CD4-positive, alpha-beta T cell treated with Interleukin-6 at 100 ng/mL for 8 hours (primary cell): ENCODE measurements at regions not wholly inside any gene's neighbourhood (a gene's known extent, or its start where the extent isn't known, plus 50 kb on each side); places are given as distances from the start of the nearest gene placed in this dataset.
"Not testable (repeated sequence)": the region's sequence is repeated elsewhere in the genome, so short reads cannot be mapped to it uniquely, and the experiment has no call there.

ENCODE experiments used
- DNase-seq: peaks from one replicate; pipeline ENCODE4 v3.0.0-alpha.2; 2020; ENCODE audit warnings: mixed read lengths, low spot score

DNA sequence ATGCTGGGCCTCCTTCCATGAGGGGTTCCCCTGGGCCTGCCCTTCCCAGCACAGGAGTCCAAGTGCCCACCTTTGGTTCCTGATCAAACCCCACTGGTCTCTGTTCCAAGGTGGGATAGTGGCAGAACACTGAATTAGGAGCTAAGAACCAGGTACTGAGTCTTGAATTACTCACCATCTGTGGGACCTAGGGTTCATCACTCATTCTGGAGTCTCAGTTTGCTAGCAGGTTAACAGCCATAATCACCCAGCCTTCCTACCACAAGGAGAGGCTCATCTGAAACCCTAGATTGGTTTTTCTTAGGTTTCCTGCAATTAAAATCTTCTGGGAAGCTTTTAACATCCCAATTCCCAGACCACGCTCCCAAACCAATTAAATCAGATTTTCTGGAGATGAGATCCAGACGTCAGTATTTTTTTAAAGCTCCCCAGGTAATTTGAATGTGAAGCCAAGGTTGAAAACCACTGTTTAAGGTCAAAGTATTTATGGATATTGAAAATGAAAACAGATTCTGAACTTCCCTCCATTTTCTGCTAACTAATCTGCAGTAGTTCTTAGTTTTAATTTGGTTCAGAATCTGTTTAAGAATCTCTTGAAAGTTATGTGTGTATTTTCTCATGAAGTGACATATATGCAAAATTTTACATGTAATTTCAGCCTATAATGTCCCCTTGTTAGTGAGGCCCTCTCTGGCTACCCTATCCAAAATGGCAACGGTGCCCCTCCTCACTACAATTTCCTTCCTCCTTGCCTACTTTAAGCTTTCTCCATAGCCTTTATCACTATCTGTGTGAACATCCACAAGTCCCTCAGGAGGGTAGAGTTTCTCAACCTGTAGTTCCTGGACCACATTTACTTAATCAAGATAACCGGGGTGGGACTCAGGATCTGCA is 166.5 kb upstream of the CXCR4 start:
- DNase-seq: no peak

DNA sequence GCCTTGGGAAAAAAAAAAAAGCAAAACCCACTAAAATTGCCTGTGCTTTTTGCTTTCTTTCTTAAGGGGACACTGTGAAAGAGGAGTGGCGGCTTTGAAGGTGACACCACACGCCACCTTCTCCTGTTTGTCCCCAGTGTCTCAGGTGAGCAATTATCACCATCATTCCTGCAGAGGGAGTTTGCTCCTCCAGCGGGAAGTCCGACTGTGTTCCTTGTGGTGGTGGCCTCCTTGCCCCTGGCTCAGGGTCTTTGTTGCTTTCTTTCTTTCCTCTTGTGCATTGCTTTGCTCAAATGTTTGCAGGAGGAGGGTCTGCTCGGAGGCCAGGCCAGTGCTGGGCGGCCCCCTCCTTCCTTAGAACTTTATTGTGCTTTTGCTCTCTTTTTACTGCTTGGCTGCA is 164.3 kb upstream of the CXCR4 start:
- no peak for DNase-seq

GRCh38 chr2:136281281-136282114 is 163.5 kb upstream of the CXCR4 start:
- peak; percentile 57 for DNase-seq

- DNase-seq: not testable (repeated sequence)
Measured at GRCh38 chr2:136266346-136266745, 148.4 kb upstream of the CXCR4 start.

GRCh38 chr2:136259551-136259950 is 141.6 kb upstream of the CXCR4 start:
- no peak for DNase-seq

GRCh38 chr2:136257893-136258292 is 139.9 kb upstream of the CXCR4 start:
- DNase-seq: no peak

- peak; percentile 15 for DNase-seq
Measured at GRCh38 chr2:136255648-136256461, 137.9 kb upstream of the CXCR4 start.

GRCh38 chr2:136255127-136255526 is 137.2 kb upstream of the CXCR4 start:
- no peak for DNase-seq

- DNase-seq: no peak
Measured at GRCh38 chr2:136254681-136255080, 136.7 kb upstream of the CXCR4 start.

- no peak for DNase-seq
Measured at GRCh38 chr2:136253288-136254004, 135.5 kb upstream of the CXCR4 start.

- DNase-seq: no peak
Measured at GRCh38 chr2:136251885-136252585, 134.1 kb upstream of the CXCR4 start.

- no peak for DNase-seq
Measured at GRCh38 chr2:136251197-136251884, 133.4 kb upstream of the CXCR4 start.

- DNase-seq: no peak
Measured at GRCh38 chr2:136250131-136250530, 132.2 kb upstream of the CXCR4 start.

- DNase-seq: no peak
Measured at GRCh38 chr2:136248907-136249306, 131.0 kb upstream of the CXCR4 start.

DNA sequence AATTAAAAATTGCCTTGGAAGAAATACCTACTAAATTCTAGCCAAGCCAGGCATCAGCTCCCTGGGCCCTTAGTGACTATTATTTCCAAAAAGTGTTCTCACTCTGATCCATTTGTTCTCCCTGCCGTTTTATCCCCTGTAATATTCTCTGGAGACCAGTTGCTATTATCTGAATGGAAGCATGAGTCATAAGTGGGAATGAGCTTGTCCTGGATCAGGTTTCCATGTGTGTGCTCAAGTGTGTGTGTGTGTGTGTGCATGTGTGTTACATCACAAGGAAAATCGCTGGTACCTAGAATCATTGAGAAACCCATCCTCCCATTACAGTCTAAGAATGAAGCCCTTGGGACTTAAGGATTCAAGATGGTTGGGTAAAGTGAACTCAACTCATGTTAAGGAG is 130.3 kb upstream of the CXCR4 start:
- DNase-seq: no peak

DNA sequence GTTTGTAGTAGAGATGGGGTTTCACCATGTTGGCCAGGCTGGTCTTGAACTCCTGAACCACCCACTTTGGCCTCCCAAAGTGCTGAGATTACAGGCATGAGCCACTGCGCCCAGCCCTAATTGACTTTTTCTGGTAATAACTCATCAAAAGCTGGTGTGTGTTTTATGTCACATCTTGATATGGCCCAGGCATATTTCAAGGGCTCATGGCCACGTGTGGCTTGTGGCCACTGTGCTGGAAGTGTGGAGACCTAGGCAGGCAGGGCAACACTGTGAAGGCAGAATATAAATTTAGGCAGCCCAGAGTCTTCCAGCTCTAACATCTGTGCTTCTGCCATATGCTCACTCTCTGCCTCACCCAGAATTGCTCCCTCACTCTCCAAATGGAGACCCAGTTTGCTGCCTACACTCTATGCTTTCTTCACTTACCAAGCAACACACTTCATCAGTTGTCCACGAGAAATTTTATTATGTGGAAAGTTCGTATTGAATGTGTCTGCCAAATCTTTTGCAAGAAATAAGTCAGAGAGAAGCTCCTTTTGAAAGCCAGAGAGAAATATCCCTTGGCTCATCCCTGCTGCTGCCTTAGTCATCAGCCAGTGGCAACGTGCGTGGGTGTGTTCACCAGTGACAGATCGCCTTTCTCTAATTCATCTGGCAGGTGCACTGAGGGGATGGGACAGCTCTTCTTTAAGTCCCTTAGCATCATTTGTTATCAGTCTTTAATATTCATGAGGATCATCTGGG is 129.4 kb upstream of the CXCR4 start:
- DNase-seq: no peak

- DNase-seq: no peak
Measured at GRCh38 chr2:136246086-136246669, 128.2 kb upstream of the CXCR4 start.

DNA sequence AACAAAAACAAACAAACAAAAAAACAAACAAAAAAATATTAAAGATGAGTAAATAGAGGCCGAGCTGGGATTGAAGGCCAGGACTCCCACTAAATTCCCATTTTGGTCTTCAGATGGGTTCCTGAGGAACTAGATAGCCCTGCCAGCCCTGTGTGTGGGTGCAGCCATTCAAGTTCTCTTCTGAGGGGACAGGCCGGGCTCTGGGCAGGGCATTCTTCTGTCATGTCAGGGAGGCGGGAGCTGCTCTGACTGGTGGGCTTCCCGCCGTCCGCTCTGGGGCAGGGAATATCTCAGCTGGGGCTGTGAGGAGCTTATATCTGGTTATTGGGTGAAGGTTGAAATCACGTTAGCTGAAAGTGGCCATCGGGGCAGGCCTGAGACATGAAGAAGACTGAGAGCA is 127.3 kb upstream of the CXCR4 start:
- DNase-seq: no peak

- DNase-seq: no peak
Measured at GRCh38 chr2:136244536-136244885, 126.6 kb upstream of the CXCR4 start.
